ENCODE measurements at regions not wholly inside any gene's neighbourhood (a gene's known extent, or its start where the extent isn't known, plus 50 kb on each side); places are given as distances from the start of the nearest gene placed in this dataset.
A peak's percentile ranks its signal among the peaks of the same experiment; 100 is the strongest.

DNA sequence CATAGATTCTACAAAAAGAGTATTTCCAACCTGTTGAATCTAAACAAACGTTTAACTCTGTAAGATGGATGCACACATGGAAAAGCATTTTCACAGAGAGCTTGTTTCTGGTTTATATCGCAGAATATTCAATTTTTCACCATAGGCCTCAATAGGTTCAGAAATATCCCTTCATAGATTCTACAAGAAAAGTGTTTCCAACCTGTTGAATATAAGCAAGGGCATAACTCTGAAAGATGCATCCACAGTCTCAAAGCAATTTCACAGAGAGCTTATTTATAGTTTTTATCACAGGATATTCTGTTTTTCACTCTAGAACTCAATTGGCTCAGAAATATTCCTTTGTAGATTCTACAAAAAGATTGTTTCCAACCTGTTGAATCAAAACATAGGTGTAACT is 1483.6 kb downstream of the UQCRFS1 start:
- TF ChIP-seq, protein P1, sequence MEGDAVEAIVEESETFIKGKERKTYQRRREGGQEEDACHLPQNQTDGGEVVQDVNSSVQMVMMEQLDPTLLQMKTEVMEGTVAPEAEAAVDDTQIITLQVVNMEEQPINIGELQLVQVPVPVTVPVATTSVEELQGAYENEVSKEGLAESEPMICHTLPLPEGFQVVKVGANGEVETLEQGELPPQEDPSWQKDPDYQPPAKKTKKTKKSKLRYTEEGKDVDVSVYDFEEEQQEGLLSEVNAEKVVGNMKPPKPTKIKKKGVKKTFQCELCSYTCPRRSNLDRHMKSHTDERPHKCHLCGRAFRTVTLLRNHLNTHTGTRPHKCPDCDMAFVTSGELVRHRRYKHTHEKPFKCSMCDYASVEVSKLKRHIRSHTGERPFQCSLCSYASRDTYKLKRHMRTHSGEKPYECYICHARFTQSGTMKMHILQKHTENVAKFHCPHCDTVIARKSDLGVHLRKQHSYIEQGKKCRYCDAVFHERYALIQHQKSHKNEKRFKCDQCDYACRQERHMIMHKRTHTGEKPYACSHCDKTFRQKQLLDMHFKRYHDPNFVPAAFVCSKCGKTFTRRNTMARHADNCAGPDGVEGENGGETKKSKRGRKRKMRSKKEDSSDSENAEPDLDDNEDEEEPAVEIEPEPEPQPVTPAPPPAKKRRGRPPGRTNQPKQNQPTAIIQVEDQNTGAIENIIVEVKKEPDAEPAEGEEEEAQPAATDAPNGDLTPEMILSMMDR (IDR thresholded peaks at IDR 0.05; ENCODE audit: insufficient read depth, low read depth, low read length, missing control alignments) = no peak
- no peak overlapping the region for H3K4me3 ChIP-seq (ENCODE audit: low read length)
- DNase-seq (ENCODE audit: low read depth) = no peak

- TF ChIP-seq, protein P1 (IDR thresholded peaks at IDR 0.05; ENCODE audit: insufficient read depth, low read depth, low read length, missing control alignments) = no peak
- no peak for DNase-seq (ENCODE audit: low read depth)
- no peak overlapping the region for H3K4me3 ChIP-seq (ENCODE audit: low read length)
These were observed 1490.3 kb downstream of the UQCRFS1 start for GRCh38 chr19:27722625-27723024.

DNA sequence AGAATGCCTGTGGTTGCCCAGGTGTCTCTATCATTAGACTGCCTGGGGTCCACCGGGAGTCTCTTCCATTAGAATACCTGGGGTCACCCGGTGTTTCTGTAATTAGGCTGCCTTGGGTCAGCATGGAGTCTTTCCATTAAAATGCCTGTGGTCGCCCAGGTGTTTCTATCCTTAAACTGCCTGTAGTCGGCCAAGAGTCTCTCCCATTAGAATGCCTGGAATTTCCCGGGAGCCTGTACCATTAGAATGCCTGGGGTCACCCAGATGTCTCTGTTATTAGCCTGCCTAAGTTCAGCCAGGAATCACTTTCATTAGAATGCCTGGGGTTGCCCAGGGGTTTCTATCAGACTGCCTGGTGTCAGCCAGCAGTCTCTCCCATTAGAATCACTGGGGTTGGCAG is 1492.8 kb downstream of the UQCRFS1 start:
- TF ChIP-seq, protein P1 (IDR thresholded peaks at IDR 0.05; ENCODE audit: insufficient read depth, low read depth, low read length, missing control alignments) = no peak
- no peak for DNase-seq (ENCODE audit: low read depth)

GRCh38 chr19:27719034-27719433 is 1493.9 kb downstream of the UQCRFS1 start:
- TF ChIP-seq, protein P1 (IDR thresholded peaks at IDR 0.05; ENCODE audit: insufficient read depth, low read depth, low read length, missing control alignments) = no peak
- DNase-seq (ENCODE audit: low read depth) = no peak
- no peak overlapping the region for H3K4me3 ChIP-seq (ENCODE audit: low read length)

More for the DNA sequence above, 1492.8 kb downstream of the UQCRFS1 start:
- no peak overlapping the region for H3K4me3 ChIP-seq (ENCODE audit: low read length)

- TF ChIP-seq, protein P1 (IDR thresholded peaks at IDR 0.05; ENCODE audit: insufficient read depth, low read depth, low read length, missing control alignments) = no peak
- no peak overlapping the region for H3K4me3 ChIP-seq (ENCODE audit: low read length)
- DNase-seq (ENCODE audit: low read depth) = peak; percentile 13
These were observed 1494.7 kb downstream of the UQCRFS1 start for GRCh38 chr19:27718234-27718633.

DNA sequence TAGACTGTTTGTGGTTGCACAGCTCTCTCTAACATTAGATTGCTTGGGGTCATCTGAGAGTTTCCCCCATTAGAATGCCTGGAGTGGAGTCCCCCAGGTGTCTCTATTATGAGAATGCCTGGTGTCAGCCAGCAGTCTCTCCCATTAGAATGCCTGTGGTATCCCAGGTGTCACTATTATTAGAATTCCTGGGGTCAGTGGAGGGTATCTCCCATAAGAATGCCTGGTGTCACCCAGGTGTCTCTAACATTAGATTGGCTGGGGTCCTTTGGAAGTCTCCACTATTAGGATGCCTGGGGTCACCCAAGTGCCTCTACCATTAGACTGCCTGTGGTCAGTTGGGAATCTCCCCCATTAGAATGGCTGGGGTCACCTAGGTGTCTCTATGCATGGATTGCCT is 1495.1 kb downstream of the UQCRFS1 start:
- DNase-seq (ENCODE audit: low read depth) = no peak
- no peak overlapping the region for H3K4me3 ChIP-seq (ENCODE audit: low read length)
- TF ChIP-seq, protein P1 (IDR thresholded peaks at IDR 0.05; ENCODE audit: insufficient read depth, low read depth, low read length, missing control alignments) = no peak

- no peak for DNase-seq (ENCODE audit: low read depth)
- no peak overlapping the region for H3K4me3 ChIP-seq (ENCODE audit: low read length)
- TF ChIP-seq, protein P1 (IDR thresholded peaks at IDR 0.05; ENCODE audit: insufficient read depth, low read depth, low read length, missing control alignments) = no peak
These were observed 1496.0 kb downstream of the UQCRFS1 start for GRCh38 chr19:27716922-27717321.

Measured in epithelial cell of esophagus (primary cell).